Bronchial epithelial cell (primary cell): ENCODE measurements at regions not wholly inside any gene's neighbourhood (a gene's known extent, or its start where the extent isn't known, plus 50 kb on each side); places are given as distances from the start of the nearest gene placed in this dataset.

ENCODE experiments used
- DNase-seq: peaks from one replicate; pipeline ENCODE4 v3.0.0-alpha.2; 2010; ENCODE audit warnings: low read depth
- FAIRE-seq: peaks from 2 replicates; lab custom pipeline; 2011; peaks lifted over from hg19 to GRCh38; lab: Jason Lieb, UNC
- H3K27me3 ChIP-seq: 2 replicates; pipeline ENCODE4 v1.5.1; 2011; ENCODE audit warnings: low read length; ENCODE audit not compliant: control insufficient read depth, insufficient read depth
- H3K36me3 ChIP-seq: 2 replicates; pipeline ENCODE4 v1.5.1; 2011; ENCODE audit warnings: low read length; ENCODE audit not compliant: control insufficient read depth, insufficient read depth
- H3K4me3 ChIP-seq: 2 replicates; pipeline ENCODE4 v1.5.1; 2011; ENCODE audit warnings: mild to moderate bottlenecking, low read depth, low read length, control low read depth
- CTCF ChIP-seq: IDR thresholded peaks from 2 replicates; pipeline ENCODE4 v1.5.1; 2011; ENCODE audit warnings: mild to moderate bottlenecking, moderate library complexity, low read length, control low read depth, inconsistent platforms; ENCODE audit not compliant: insufficient read depth, severe bottlenecking

GRCh38 chr7:3120513-3120912 is 76.8 kb upstream of the CARD11 start:
- no peak for DNase-seq
- Histone ChIP-seq H3K4me3 (no peak overlapping the region), H3K27me3 (no peaks in the 10 kb centered on the region), H3K36me3 (no peaks in the 10 kb centered on the region)
- FAIRE-seq: no peak
- no peak for TF ChIP-seq CTCF

- no peak overlapping the region for H3K4me3 ChIP-seq
- no peaks in the 10 kb centered on the region for H3K36me3 ChIP-seq
- FAIRE-seq (peak; percentile 28), DNase-seq (no peak)
- no peak for TF ChIP-seq CTCF
- no peaks in the 10 kb centered on the region for H3K27me3 ChIP-seq
Observed at GRCh38 chr7:3128857-3129490, 85.3 kb upstream of the CARD11 start.

- FAIRE-seq (no peak), DNase-seq (no peak)
- H3K36me3 ChIP-seq: no peaks in the 10 kb centered on the region
- H3K4me3 ChIP-seq: no peak overlapping the region
- no peak for TF ChIP-seq CTCF
- no peaks in the 10 kb centered on the region for H3K27me3 ChIP-seq
Observed at GRCh38 chr7:3133811-3134385, 90.2 kb upstream of the CARD11 start.

- Histone ChIP-seq H3K27me3 (no peaks in the 10 kb centered on the region), H3K36me3 (no peaks in the 10 kb centered on the region), H3K4me3 (no peak overlapping the region)
- DNase-seq (no peak), FAIRE-seq (no peak)
- TF ChIP-seq CTCF: no peak
Observed at GRCh38 chr7:3134745-3135144, 91.1 kb upstream of the CARD11 start.

GRCh38 chr7:3135626-3136025 is 92.0 kb upstream of the CARD11 start:
- no peak for TF ChIP-seq CTCF
- DNase-seq (no peak), FAIRE-seq (no peak)
- H3K4me3 ChIP-seq: no peak overlapping the region
- H3K36me3 ChIP-seq: no peaks in the 10 kb centered on the region
- H3K27me3 ChIP-seq: no peaks in the 10 kb centered on the region

- Histone ChIP-seq H3K36me3 (no peaks in the 10 kb centered on the region), H3K4me3 (no peak overlapping the region), H3K27me3 (no peaks in the 10 kb centered on the region)
- DNase-seq (no peak), FAIRE-seq (no peak)
- TF ChIP-seq CTCF: no peak
Observed at GRCh38 chr7:3138206-3138605, 94.5 kb upstream of the CARD11 start.
